ENCODE measurements at regions not wholly inside any gene's neighbourhood (a gene's known extent, or its start where the extent isn't known, plus 50 kb on each side); places are given as distances from the start of the nearest gene placed in this dataset.
"Not testable (repeated sequence)": the region's sequence is repeated elsewhere in the genome, so short reads cannot be mapped to it uniquely, and the experiment has no call there.

GRCh38 chr2:123500346-123500745 lies 524.7 kb upstream of the CNTNAP5 start:
- ChIA-PET POLR2A (no interaction called here), CTCF (no interaction called here)
- no peak for ATAC-seq
- Mint-ChIP-seq H3K27ac (no peak overlapping the region), H3K4me3 (no peak overlapping the region), H3K36me3 (ENCODE audit: low read depth) (no peaks in the 10 kb centered on the region), H3K27me3 (ENCODE audit: low read depth) (no peaks in the 10 kb centered on the region), H3K9me3 (ENCODE audit: insufficient read depth) (peaks cover 6% of the 10 kb centered on the region), H3K4me1 (ENCODE audit: low read depth) (no peaks in the 10 kb centered on the region)
- no peak for DNase-seq

GRCh38 chr2:123500988-123501387 lies 524.1 kb upstream of the CNTNAP5 start:
- Mint-ChIP-seq H3K4me1 (ENCODE audit: low read depth) (no peaks in the 10 kb centered on the region), H3K9me3 (ENCODE audit: insufficient read depth) (peaks cover 6% of the 10 kb centered on the region), H3K36me3 (ENCODE audit: low read depth) (no peaks in the 10 kb centered on the region), H3K4me3 (no peak overlapping the region), H3K27ac (no peak overlapping the region), H3K27me3 (ENCODE audit: low read depth) (no peaks in the 10 kb centered on the region)
- DNase-seq = no peak
- ChIA-PET CTCF (no interaction called here), POLR2A (no interaction called here)
- no peak for ATAC-seq

- Mint-ChIP-seq H3K9me3 (ENCODE audit: insufficient read depth) (peaks cover 6% of the 10 kb centered on the region), H3K36me3 (ENCODE audit: low read depth) (no peaks in the 10 kb centered on the region), H3K27me3 (ENCODE audit: low read depth) (no peaks in the 10 kb centered on the region), H3K27ac (no peak overlapping the region), H3K4me3 (no peak overlapping the region), H3K4me1 (ENCODE audit: low read depth) (no peaks in the 10 kb centered on the region)
- ChIA-PET POLR2A (no interaction called here), CTCF (interaction anchor here (0.7 kb wide), 1 partner anchor 33 kb away, joined by 3 read pairs; no protein-coding TSS in a partner anchor)
- ATAC-seq (no peak), DNase-seq (no peak)
Observed at GRCh38 chr2:123502931-123503330, 522.2 kb upstream of the CNTNAP5 start.

GRCh38 chr2:123512547-123512946 lies 512.5 kb upstream of the CNTNAP5 start:
- ATAC-seq = no peak
- CTCF ChIA-PET = no interaction called here
- DNase-seq = no peak
- Mint-ChIP-seq H3K27me3 (ENCODE audit: low read depth) (no peaks in the 10 kb centered on the region), H3K36me3 (ENCODE audit: low read depth) (no peaks in the 10 kb centered on the region), H3K4me3 (no peak overlapping the region), H3K27ac (no peak overlapping the region), H3K4me1 (ENCODE audit: low read depth) (no peaks in the 10 kb centered on the region), H3K9me3 (ENCODE audit: insufficient read depth) (peaks cover 3% of the 10 kb centered on the region)
- POLR2A ChIA-PET = no interaction called here

- ATAC-seq (no peak), DNase-seq (no peak)
- H3K27me3 Mint-ChIP-seq (ENCODE audit: low read depth) = no peaks in the 10 kb centered on the region
- peaks cover 3% of the 10 kb centered on the region for H3K9me3 Mint-ChIP-seq (ENCODE audit: insufficient read depth)
- no peak overlapping the region for H3K4me3 Mint-ChIP-seq
- H3K27ac Mint-ChIP-seq = no peak overlapping the region
- H3K4me1 Mint-ChIP-seq (ENCODE audit: low read depth) = no peaks in the 10 kb centered on the region
- ChIA-PET CTCF (no interaction called here), POLR2A (no interaction called here)
- no peaks in the 10 kb centered on the region for H3K36me3 Mint-ChIP-seq (ENCODE audit: low read depth)
Observed at GRCh38 chr2:123513351-123513750, 511.7 kb upstream of the CNTNAP5 start.

- Mint-ChIP-seq H3K4me1 (ENCODE audit: low read depth) (no peaks in the 10 kb centered on the region), H3K36me3 (ENCODE audit: low read depth) (no peaks in the 10 kb centered on the region), H3K27me3 (ENCODE audit: low read depth) (no peaks in the 10 kb centered on the region), H3K4me3 (no peak overlapping the region), H3K9me3 (ENCODE audit: insufficient read depth) (peaks cover 3% of the 10 kb centered on the region), H3K27ac (no peak overlapping the region)
- POLR2A ChIA-PET = no interaction called here
- DNase-seq (no peak), ATAC-seq (no peak)
- CTCF ChIA-PET = no interaction called here
Observed at GRCh38 chr2:123514613-123515207, 510.4 kb upstream of the CNTNAP5 start.

- POLR2A ChIA-PET = no interaction called here
- no peak for DNase-seq
- CTCF ChIA-PET = no interaction called here
- Mint-ChIP-seq H3K4me1 (ENCODE audit: low read depth) (no peaks in the 10 kb centered on the region), H3K27ac (no peak overlapping the region), H3K9me3 (ENCODE audit: insufficient read depth) (peaks cover 3% of the 10 kb centered on the region), H3K4me3 (no peak overlapping the region), H3K36me3 (ENCODE audit: low read depth) (no peaks in the 10 kb centered on the region), H3K27me3 (ENCODE audit: low read depth) (no peaks in the 10 kb centered on the region)
- ATAC-seq = no peak
Observed at GRCh38 chr2:123518367-123518766, 506.7 kb upstream of the CNTNAP5 start.

- peaks cover 3% of the 10 kb centered on the region for H3K9me3 Mint-ChIP-seq (ENCODE audit: insufficient read depth)
- POLR2A ChIA-PET = no interaction called here
- CTCF ChIA-PET = no interaction called here
- H3K4me3 Mint-ChIP-seq = no peak overlapping the region
- H3K4me1 Mint-ChIP-seq (ENCODE audit: low read depth) = no peaks in the 10 kb centered on the region
- ATAC-seq (no peak), DNase-seq (no peak)
- no peaks in the 10 kb centered on the region for H3K36me3 Mint-ChIP-seq (ENCODE audit: low read depth)
- H3K27ac Mint-ChIP-seq = no peak overlapping the region
- H3K27me3 Mint-ChIP-seq (ENCODE audit: low read depth) = no peaks in the 10 kb centered on the region
Observed at GRCh38 chr2:123521854-123522253, 503.2 kb upstream of the CNTNAP5 start.

- H3K27ac Mint-ChIP-seq; ATAC-seq; H3K9me3 Mint-ChIP-seq (ENCODE audit: insufficient read depth); H3K36me3 Mint-ChIP-seq (ENCODE audit: low read depth); DNase-seq; H3K4me1 Mint-ChIP-seq (ENCODE audit: low read depth); H3K27me3 Mint-ChIP-seq (ENCODE audit: low read depth); POLR2A ChIA-PET; H3K4me3 Mint-ChIP-seq; CTCF ChIA-PET: not testable (repeated sequence)
Observed at GRCh38 chr2:123522498-123522897, 502.6 kb upstream of the CNTNAP5 start.

- ATAC-seq (no peak), DNase-seq (no peak)
- H3K4me3 Mint-ChIP-seq = no peak overlapping the region
- H3K4me1 Mint-ChIP-seq (ENCODE audit: low read depth) = no peaks in the 10 kb centered on the region
- H3K27ac Mint-ChIP-seq = no peak overlapping the region
- H3K9me3 Mint-ChIP-seq (ENCODE audit: insufficient read depth) = peaks cover 15% of the 10 kb centered on the region
- H3K27me3 Mint-ChIP-seq (ENCODE audit: low read depth) = no peaks in the 10 kb centered on the region
- H3K36me3 Mint-ChIP-seq (ENCODE audit: low read depth) = no peaks in the 10 kb centered on the region
- ChIA-PET CTCF (no interaction called here), POLR2A (no interaction called here)
Observed at GRCh38 chr2:123528996-123529707, 495.9 kb upstream of the CNTNAP5 start.

- Mint-ChIP-seq H3K4me1 (ENCODE audit: low read depth) (no peaks in the 10 kb centered on the region), H3K4me3 (no peak overlapping the region), H3K27me3 (ENCODE audit: low read depth) (no peaks in the 10 kb centered on the region), H3K27ac (no peak overlapping the region), H3K36me3 (ENCODE audit: low read depth) (no peaks in the 10 kb centered on the region), H3K9me3 (ENCODE audit: insufficient read depth) (peaks cover 20% of the 10 kb centered on the region)
- ChIA-PET POLR2A (no interaction called here), CTCF (no interaction called here)
- DNase-seq (no peak), ATAC-seq (no peak)
Observed at GRCh38 chr2:123530004-123530403, 495.1 kb upstream of the CNTNAP5 start.

- peaks cover 22% of the 10 kb centered on the region for H3K9me3 Mint-ChIP-seq (ENCODE audit: insufficient read depth)
- ChIA-PET POLR2A (no interaction called here), CTCF (no interaction called here)
- H3K27me3 Mint-ChIP-seq (ENCODE audit: low read depth) = no peaks in the 10 kb centered on the region
- no peaks in the 10 kb centered on the region for H3K36me3 Mint-ChIP-seq (ENCODE audit: low read depth)
- H3K4me3 Mint-ChIP-seq = no peak overlapping the region
- H3K4me1 Mint-ChIP-seq (ENCODE audit: low read depth) = no peaks in the 10 kb centered on the region
- ATAC-seq (no peak), DNase-seq (no peak)
- no peak overlapping the region for H3K27ac Mint-ChIP-seq
Observed at GRCh38 chr2:123532126-123532525, 493.0 kb upstream of the CNTNAP5 start.

- Mint-ChIP-seq H3K4me3 (no peak overlapping the region), H3K4me1 (ENCODE audit: low read depth) (no peaks in the 10 kb centered on the region), H3K27me3 (ENCODE audit: low read depth) (no peaks in the 10 kb centered on the region), H3K27ac (no peak overlapping the region), H3K9me3 (ENCODE audit: insufficient read depth) (peaks cover 27% of the 10 kb centered on the region), H3K36me3 (ENCODE audit: low read depth) (no peaks in the 10 kb centered on the region)
- ATAC-seq (no peak), DNase-seq (no peak)
- ChIA-PET POLR2A (no interaction called here), CTCF (no interaction called here)
Observed at GRCh38 chr2:123532994-123533393, 492.1 kb upstream of the CNTNAP5 start.

Data from activated CD8-positive, alpha-beta T cell treated with anti-CD3 and anti-CD28 coated beads, Interleukin-2, amount 10 ng/mL, durations not matched to agents 7 days and 5 days (primary cell).